Endothelial cell of umbilical vein (primary cell): ENCODE measurements at regions not wholly inside any gene's neighbourhood (a gene's known extent, or its start where the extent isn't known, plus 50 kb on each side); places are given as distances from the start of the nearest gene placed in this dataset. TPM values are rescaled to one million over a fixed set of nuclear protein-coding genes. Genes with fewer than 3 reads are reported as not detected.

Source experiments
- BruUV-seq: library from RNA; stranded (reverse); fragments of 400-500 nt; replicated peaks from 2 replicates; lab custom pipeline; 2021; lab: Mats Ljungman, UMichigan
- CTCF ChIA-PET: fragments of 300-600, 350-600 bp; sonication (Branson Sonifier 250); formaldehyde crosslinking; loops from one replicate; lab custom pipeline; 2021; ENCODE audit warnings: antibody characterized with exemption, inconsistent platforms; lab: Charles Lee
- POLR2A ChIA-PET: fragments of 300-600, 350-600 bp; sonication (Branson Sonifier 250); formaldehyde crosslinking; loops from one replicate; lab custom pipeline; 2021; ENCODE audit warnings: antibody characterized with exemption, inconsistent platforms; lab: Charles Lee
- DNase-seq: peaks from one replicate; pipeline ENCODE4 v3.0.0-alpha.2; 2011; ENCODE audit warnings: low read depth, low spot score
- FAIRE-seq: peaks from 2 replicates; lab custom pipeline; 2011; peaks lifted over from hg19 to GRCh38; lab: Jason Lieb, UNC
- H2AFZ ChIP-seq: 2 replicates; pipeline ENCODE4 v1.6.0; 2012; ENCODE audit warnings: low read depth, low read length, control low read depth, inconsistent platforms
- H3K27ac ChIP-seq: 2 replicates; pipeline ENCODE4 v1.5.1; 2011; ENCODE audit warnings: low read depth, mild to moderate bottlenecking, control low read depth, low read length, moderate library complexity; ENCODE audit not compliant: insufficient read depth
- H3K27me3 ChIP-seq, 2 experiments: 2 replicates each; pipeline versions ENCODE4 v1.6.0 to v1.6.1; 2011; ENCODE audit warnings: low read length in 2 of 2, mixed read lengths in 1 of 2; ENCODE audit not compliant: control insufficient read depth in 2 of 2, insufficient read depth in 2 of 2
- H3K36me3 ChIP-seq, 2 experiments: 2 replicates in 1 of 2; 3 replicates in 1 of 2; pipeline ENCODE4 v1.5.1; 2011; ENCODE audit warnings: low read length in 2 of 2, mild to moderate bottlenecking in 1 of 2, moderate library complexity in 1 of 2; ENCODE audit not compliant: control insufficient read depth in 2 of 2, insufficient read depth in 2 of 2; ENCODE audit errors: extremely low read depth in 1 of 2
- H3K4me1 ChIP-seq: 3 replicates; pipeline ENCODE4 v1.5.1; 2011; ENCODE audit warnings: mild to moderate bottlenecking, low read length; ENCODE audit not compliant: control insufficient read depth, insufficient read depth; ENCODE audit errors: extremely low read depth
- H3K4me2 ChIP-seq: 2 replicates; pipeline ENCODE4 v1.6.1; 2011; ENCODE audit warnings: low read length, control low read depth, mixed read lengths; ENCODE audit not compliant: insufficient read depth
- H3K4me3 ChIP-seq, 3 experiments: fragments of 200-600 bp in 1 of 3; sonication (generic), shearing (Covaris generic) in 1 of 3; replicated peaks in 1 of 3; 2 replicates each; pipeline ENCODE4 v1.5.1; 2011 to 2016; ENCODE audit warnings: control low read depth in 3 of 3, low read length in 3 of 3, mild to moderate bottlenecking in 2 of 3, inconsistent platforms in 1 of 3, low read depth in 1 of 3, moderate library complexity in 1 of 3; ENCODE audit not compliant: insufficient read depth in 1 of 3
- H3K79me2 ChIP-seq: 2 replicates; pipeline ENCODE4 v1.6.0; 2012; ENCODE audit warnings: low read length, inconsistent platforms; ENCODE audit not compliant: control insufficient read depth, insufficient read depth
- H3K9ac ChIP-seq: replicated peaks from 2 replicates; pipeline ENCODE3; 2011; ENCODE audit warnings: low read length, control low read depth; ENCODE audit not compliant: insufficient read depth; ENCODE audit errors: extremely low read depth
- H3K9me1 ChIP-seq: replicated peaks from 3 replicates; pipeline ENCODE4 v1.6.0; 2011; ENCODE audit warnings: mild to moderate bottlenecking, low read length; ENCODE audit not compliant: control insufficient read depth, insufficient read depth; ENCODE audit errors: extremely low read depth
- H3K9me3 ChIP-seq: replicated peaks from 2 replicates; pipeline ENCODE4 v1.5.1; 2012; ENCODE audit warnings: low read length, inconsistent platforms; ENCODE audit not compliant: control insufficient read depth, insufficient read depth
- H4K20me1 ChIP-seq: replicated peaks from 2 replicates; pipeline ENCODE3; 2011; ENCODE audit warnings: mild to moderate bottlenecking, low read length; ENCODE audit not compliant: control insufficient read depth, insufficient read depth; ENCODE audit errors: extremely low read depth
- CTCF ChIP-seq, 2 donors: IDR thresholded peaks; 1 replicate in 1 of 2; 2 replicates in 1 of 2; pipeline ENCODE4 v1.5.1; 2011; ENCODE audit warnings: low read length in 2 of 2, mild to moderate bottlenecking in 2 of 2, moderate library complexity in 2 of 2, control low read depth in 1 of 2, inconsistent platforms in 1 of 2, low read depth in 1 of 2; ENCODE audit not compliant: insufficient read depth in 1 of 2; ENCODE audit errors: extremely low read depth in 1 of 2
- EZH2 ChIP-seq: IDR thresholded peaks from 2 replicates; pipeline ENCODE4 v1.6.1; 2012; ENCODE audit warnings: borderline replicate concordance, low read depth, mild to moderate bottlenecking, moderate library complexity, low read length, inconsistent platforms; ENCODE audit not compliant: severe bottlenecking
- FOS ChIP-seq: IDR thresholded peaks from 2 replicates; pipeline ENCODE4 v1.6.1; 2011; ENCODE audit warnings: mild to moderate bottlenecking, low read length, moderate library complexity, borderline replicate concordance; ENCODE audit not compliant: insufficient read depth
- GATA2 ChIP-seq: IDR thresholded peaks from 2 replicates; pipeline ENCODE4 v1.7.0; 2011; ENCODE audit warnings: low read depth, mild to moderate bottlenecking, moderate library complexity, mixed read lengths, low read length; ENCODE audit not compliant: insufficient read length, insufficient read depth
- JUN ChIP-seq: IDR thresholded peaks from 2 replicates; pipeline ENCODE4 v1.6.1; 2011; ENCODE audit warnings: borderline replicate concordance, low read depth; ENCODE audit not compliant: insufficient read length, insufficient read depth
- MAX ChIP-seq: IDR thresholded peaks from 2 replicates; pipeline ENCODE4 v1.6.1; 2011; ENCODE audit not compliant: insufficient read depth, insufficient read length
- MYC ChIP-seq: IDR thresholded peaks from one replicate; pipeline ENCODE4 v1.6.1; 2011; ENCODE audit warnings: mild to moderate bottlenecking, low read depth, low read length
- POLR2A ChIP-seq: IDR thresholded peaks from 2 replicates; pipeline ENCODE4 v1.6.1; 2012; ENCODE audit warnings: low read depth, mild to moderate bottlenecking, control low read depth, low read length
- dilution Hi-C: fragments of 300-500 bp; cut with MboI; formaldehyde crosslinking; loops from one replicate; pipeline ENCODE4 v1.15.0; 2019; ENCODE audit warnings: low sequenced_read_pairs; ENCODE audit not compliant: extremely low pct_ligation_motif_present
- intact Hi-C: fragments of 100-400 bp; cut with micrococcal nuclease; formaldehyde crosslinking; loops from one replicate; pipeline ENCODE4 v1.10.0; 2022
- small RNA-seq: library from RNA; depleted of rRNA; stranded (forward); fragments of <200 nt; gene quantifications from one replicate; pipeline ENCODE3, GENCODE V24; 2012; ENCODE audit warnings: low replicate concordance, low read depth; ENCODE audit not compliant: insufficient read depth, insufficient read length

DNA sequence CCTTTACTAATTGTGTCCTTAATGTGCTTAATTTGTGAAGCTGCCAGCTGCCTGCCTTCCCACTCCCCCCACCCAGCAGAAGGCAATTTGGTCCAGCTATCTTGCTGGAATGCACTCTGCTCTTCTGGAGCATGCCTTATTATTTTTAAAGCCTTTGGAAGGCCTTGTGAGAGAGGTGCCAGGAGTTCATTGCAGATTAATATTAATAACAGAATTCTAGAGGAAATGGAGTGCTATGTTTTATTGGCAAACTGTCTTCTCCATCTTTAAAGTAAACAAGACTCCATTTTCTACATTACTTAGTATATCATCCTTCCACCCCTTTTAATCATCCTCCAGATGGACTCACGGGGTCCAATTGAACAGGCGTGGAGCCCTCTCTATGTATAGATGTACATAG lies 50.8 kb upstream of the ZNF32 start:
- no peak overlapping the region for H2AFZ ChIP-seq
- DNase-seq (no peak), FAIRE-seq (no peak)
- H3K27ac ChIP-seq, result no peak overlapping the region
- no peak overlapping the region for H3K4me2 ChIP-seq
- H3K9me3 ChIP-seq, result no peaks in the 10 kb centered on the region
- peaks cover 1% of the 10 kb centered on the region for H3K4me1 ChIP-seq
- H3K4me3 ChIP-seq, result no peak overlapping the region
- no peaks in the 10 kb centered on the region for H4K20me1 ChIP-seq
- no peaks in the 10 kb centered on the region for H3K27me3 ChIP-seq
- no peak overlapping the region for H3K9ac ChIP-seq
- no peaks in the 10 kb centered on the region for H3K9me1 ChIP-seq
- no peaks in the 10 kb centered on the region for H3K79me2 ChIP-seq
- H3K36me3 ChIP-seq, result no peaks in the 10 kb centered on the region
- intact Hi-C loops, result no loop called here
- TF ChIP-seq FOS (no peak), GATA2 (no peak), JUN (no peak), EZH2 (no peak), MAX (no peak), MYC (no peak), CTCF (IDR thresholded peaks at IDR 0.05; ENCODE audit: extremely low read depth in 1 of 2, insufficient read depth in 1 of 2, low read depth in 1 of 2, low read length in 2 of 2) (no peak), POLR2A (no peak)
- BruUV-seq, result no TSS peak
- ChIA-PET CTCF (no interaction called here), POLR2A (no interaction called here)
- dilution Hi-C loops, result no loop called here

Small RNA genes lying in the stretch of these regions (small RNA-seq; reads per million reads assigned to genes)
- gene UQCRHP3, result not detected
